Activated CD8-positive, alpha-beta T cell treated with anti-CD3 and anti-CD28 coated beads for 36 hours (primary cell): ENCODE measurements at regions not wholly inside any gene's neighbourhood (a gene's known extent, or its start where the extent isn't known, plus 50 kb on each side); places are given as distances from the start of the nearest gene placed in this dataset.

Experiments
- ATAC-seq: fragments of 200-7000 bp; cut with Tn5 transposase; one replicate; pipeline ENCODE4 v1.10.0; 2021; ENCODE audit warnings: mild to moderate bottlenecking, moderate library complexity
- CTCF ChIA-PET: fragments of 350-600 bp; sonication (Branson Sonifier 250); formaldehyde crosslinking; loops from one replicate; lab custom pipeline; 2021; ENCODE audit warnings: antibody characterized with exemption; lab: Charles Lee
- POLR2A ChIA-PET: fragments of 350-600 bp; sonication (Branson Sonifier 250); formaldehyde crosslinking; loops from one replicate; lab custom pipeline; 2021; ENCODE audit warnings: antibody characterized with exemption; lab: Charles Lee
- DNase-seq: peaks from one replicate; pipeline ENCODE4 v3.0.0-alpha.2; 2020
- H3K27ac Mint-ChIP-seq: one replicate; pipeline ENCODE4 v1.8.0; 2021; ENCODE audit warnings: mild to moderate bottlenecking, mixed read lengths
- H3K27me3 Mint-ChIP-seq: one replicate; pipeline ENCODE4 v1.8.0; 2021; ENCODE audit warnings: mixed read lengths
- H3K36me3 Mint-ChIP-seq: one replicate; pipeline ENCODE4 v1.8.0; 2021; ENCODE audit warnings: low read depth, mixed read lengths
- H3K4me1 Mint-ChIP-seq: one replicate; pipeline ENCODE4 v1.8.0; 2021; ENCODE audit warnings: low read depth, mixed read lengths
- H3K4me3 Mint-ChIP-seq: one replicate; pipeline ENCODE4 v1.8.0; 2021; ENCODE audit warnings: mild to moderate bottlenecking, moderate library complexity, mixed read lengths
- H3K9me3 Mint-ChIP-seq: one replicate; pipeline ENCODE4 v1.8.0; 2021; ENCODE audit warnings: mixed read lengths
- intact Hi-C: fragments of 100-400 bp; cut with micrococcal nuclease; formaldehyde crosslinking; loops from one replicate; pipeline ENCODE4 v1.10.0; 2022
- TF ChIP-seq, protein P1 (sequence below): fragments of 200-600 bp; IDR thresholded peaks from one replicate; pipeline ENCODE4 v1.8.0; 2022; ENCODE audit warnings: antibody characterized with exemption, mild to moderate bottlenecking

DNA sequence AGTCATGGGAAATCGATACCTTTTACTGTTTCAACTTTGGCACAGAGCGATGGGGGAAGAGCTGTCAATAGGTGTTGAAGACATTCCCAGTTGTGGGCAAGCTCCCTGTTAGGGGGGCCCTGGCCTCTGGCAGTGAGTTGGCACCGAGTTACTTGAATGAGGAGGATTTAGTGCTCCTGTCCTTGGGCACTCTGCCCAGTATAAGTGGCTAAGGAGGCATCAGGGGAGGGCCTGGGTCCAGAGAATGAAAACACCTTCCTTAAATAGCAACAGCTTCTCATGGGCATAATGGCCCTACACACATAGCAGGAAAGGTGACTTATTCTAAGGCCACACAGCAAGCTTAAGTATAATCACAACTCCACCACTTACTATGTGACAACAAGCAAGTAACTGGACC, 664.4 kb downstream of the PTPRU start:
- ATAC-seq, result no peak
- Mint-ChIP-seq H3K27ac (no peak overlapping the region), H3K4me1 (no peaks in the 10 kb centered on the region), H3K27me3 (peaks cover 12% of the 10 kb centered on the region), H3K9me3 (no peaks in the 10 kb centered on the region), H3K4me3 (no peak overlapping the region), H3K36me3 (no peaks in the 10 kb centered on the region)
- no peak for DNase-seq
- intact Hi-C loops, result no loop called here
- CTCF ChIA-PET, result no interaction called here
- TF ChIP-seq, protein P1, sequence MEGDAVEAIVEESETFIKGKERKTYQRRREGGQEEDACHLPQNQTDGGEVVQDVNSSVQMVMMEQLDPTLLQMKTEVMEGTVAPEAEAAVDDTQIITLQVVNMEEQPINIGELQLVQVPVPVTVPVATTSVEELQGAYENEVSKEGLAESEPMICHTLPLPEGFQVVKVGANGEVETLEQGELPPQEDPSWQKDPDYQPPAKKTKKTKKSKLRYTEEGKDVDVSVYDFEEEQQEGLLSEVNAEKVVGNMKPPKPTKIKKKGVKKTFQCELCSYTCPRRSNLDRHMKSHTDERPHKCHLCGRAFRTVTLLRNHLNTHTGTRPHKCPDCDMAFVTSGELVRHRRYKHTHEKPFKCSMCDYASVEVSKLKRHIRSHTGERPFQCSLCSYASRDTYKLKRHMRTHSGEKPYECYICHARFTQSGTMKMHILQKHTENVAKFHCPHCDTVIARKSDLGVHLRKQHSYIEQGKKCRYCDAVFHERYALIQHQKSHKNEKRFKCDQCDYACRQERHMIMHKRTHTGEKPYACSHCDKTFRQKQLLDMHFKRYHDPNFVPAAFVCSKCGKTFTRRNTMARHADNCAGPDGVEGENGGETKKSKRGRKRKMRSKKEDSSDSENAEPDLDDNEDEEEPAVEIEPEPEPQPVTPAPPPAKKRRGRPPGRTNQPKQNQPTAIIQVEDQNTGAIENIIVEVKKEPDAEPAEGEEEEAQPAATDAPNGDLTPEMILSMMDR, result no peak
- POLR2A ChIA-PET, result no interaction called here

DNA sequence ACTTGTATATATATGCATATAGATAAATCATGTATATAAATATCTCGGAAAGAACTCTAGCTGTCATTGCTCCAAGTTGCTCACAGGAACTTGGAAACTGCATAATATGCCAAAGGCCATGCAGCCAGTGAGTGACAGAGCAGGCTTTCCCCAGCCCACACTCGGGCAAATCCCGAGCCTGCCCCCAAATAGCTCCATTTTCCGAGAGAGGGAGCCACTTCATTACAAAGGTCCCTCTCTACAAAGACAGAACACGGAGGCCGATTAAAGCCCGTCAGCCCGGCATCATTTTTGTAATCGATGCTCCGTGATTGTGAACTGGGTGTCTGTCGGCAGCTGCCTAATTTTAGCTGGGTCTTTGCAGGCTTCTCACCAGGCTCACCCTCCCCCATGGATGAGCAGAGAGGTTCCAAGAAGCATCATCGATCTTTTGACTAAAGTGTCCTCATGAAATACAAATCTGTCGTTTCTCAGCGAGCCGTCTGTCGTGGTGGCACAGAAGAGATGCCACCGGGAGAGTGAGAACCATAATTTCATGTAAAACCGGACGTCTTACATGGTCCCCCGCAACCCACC, 663.9 kb downstream of the PTPRU start:
- intact Hi-C loops, result no loop called here
- Mint-ChIP-seq H3K36me3 (no peaks in the 10 kb centered on the region), H3K27me3 (peaks cover 17% of the 10 kb centered on the region), H3K4me1 (no peaks in the 10 kb centered on the region), H3K4me3 (no peak overlapping the region), H3K27ac (no peak overlapping the region), H3K9me3 (no peaks in the 10 kb centered on the region)
- DNase-seq, result no peak
- TF ChIP-seq, protein P1, result no peak
- no peak for ATAC-seq
- ChIA-PET POLR2A (no interaction called here), CTCF (no interaction called here)

DNA sequence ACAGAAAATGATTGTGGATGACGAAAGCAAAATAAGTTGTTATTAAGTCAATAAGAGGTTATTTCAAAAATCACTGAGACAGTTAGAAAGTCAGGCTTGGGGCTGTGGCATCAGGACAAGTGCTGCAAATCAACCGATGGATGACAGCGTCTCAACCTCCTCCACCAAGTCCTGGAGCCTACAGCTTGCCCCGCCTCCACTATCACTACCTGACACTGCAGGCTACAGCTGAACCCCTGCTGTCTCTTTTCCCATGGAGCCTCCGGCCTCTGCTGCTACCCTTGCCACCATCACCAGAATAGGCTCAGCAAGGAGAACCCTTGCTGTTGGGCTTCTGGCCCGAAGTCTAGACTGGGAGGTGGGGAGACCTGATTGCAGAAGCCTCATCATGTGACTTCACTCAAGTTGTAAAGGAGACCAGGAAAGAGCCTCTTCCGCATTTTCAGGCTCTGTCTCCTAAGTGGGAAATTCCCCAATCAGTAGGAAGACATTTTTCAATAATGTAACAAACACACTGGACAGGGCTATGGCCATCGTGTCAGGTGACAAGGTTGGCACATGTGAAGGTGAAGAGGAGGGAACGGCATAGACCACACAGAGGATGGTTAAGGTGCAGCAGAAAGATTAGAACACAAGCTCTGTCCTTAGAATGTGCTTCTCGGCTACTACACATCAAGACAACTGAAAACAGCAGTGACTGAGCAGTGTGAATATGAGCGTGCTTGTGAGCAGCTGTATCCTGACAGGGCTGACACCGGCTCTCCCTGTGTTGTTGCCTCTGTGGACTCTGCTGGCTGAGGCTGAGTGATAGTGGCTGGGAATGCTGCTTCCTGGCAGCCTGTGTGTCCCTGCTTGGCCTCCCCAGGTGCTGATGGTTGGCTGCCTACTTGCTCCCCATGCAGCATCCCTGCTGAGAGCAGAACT, 660.7 kb downstream of the PTPRU start:
- intact Hi-C loops, result no loop called here
- TF ChIP-seq, protein P1, result no peak
- Mint-ChIP-seq H3K9me3 (no peaks in the 10 kb centered on the region), H3K27me3 (peaks cover 22% of the 10 kb centered on the region), H3K27ac (no peak overlapping the region), H3K4me1 (no peaks in the 10 kb centered on the region), H3K4me3 (no peak overlapping the region), H3K36me3 (no peaks in the 10 kb centered on the region)
- CTCF ChIA-PET, result no interaction called here
- DNase-seq (no peak), ATAC-seq (no peak)
- POLR2A ChIA-PET, result no interaction called here

DNA sequence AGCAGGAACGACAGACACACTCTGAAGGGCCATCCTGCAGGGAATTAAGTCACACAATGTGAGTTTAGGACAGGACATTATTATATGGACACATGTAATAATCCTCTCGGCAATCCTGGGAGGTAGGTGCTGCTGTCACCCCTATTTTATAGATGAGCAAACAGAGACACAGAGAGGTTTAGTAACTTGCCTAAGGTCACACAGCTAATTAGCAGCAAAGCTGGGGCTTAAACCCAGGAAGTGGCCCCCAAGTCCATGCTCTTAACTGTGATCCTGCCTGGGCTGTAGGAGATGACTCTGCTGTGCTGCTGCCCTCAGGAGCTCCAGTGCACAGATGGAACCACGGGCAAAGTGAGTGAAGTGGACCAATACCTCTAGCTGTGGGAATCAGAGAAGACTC, 660.0 kb downstream of the PTPRU start:
- intact Hi-C loops, result no loop called here
- no peaks in the 10 kb centered on the region for H3K9me3 Mint-ChIP-seq
- DNase-seq (no peak), ATAC-seq (no peak)
- CTCF ChIA-PET, result no interaction called here
- POLR2A ChIA-PET, result no interaction called here
- TF ChIP-seq, protein P1, result no peak
- peaks cover 20% of the 10 kb centered on the region for H3K27me3 Mint-ChIP-seq
- no peak overlapping the region for H3K27ac Mint-ChIP-seq
- no peaks in the 10 kb centered on the region for H3K36me3 Mint-ChIP-seq
- H3K4me1 Mint-ChIP-seq, result no peaks in the 10 kb centered on the region
- no peak overlapping the region for H3K4me3 Mint-ChIP-seq

DNA sequence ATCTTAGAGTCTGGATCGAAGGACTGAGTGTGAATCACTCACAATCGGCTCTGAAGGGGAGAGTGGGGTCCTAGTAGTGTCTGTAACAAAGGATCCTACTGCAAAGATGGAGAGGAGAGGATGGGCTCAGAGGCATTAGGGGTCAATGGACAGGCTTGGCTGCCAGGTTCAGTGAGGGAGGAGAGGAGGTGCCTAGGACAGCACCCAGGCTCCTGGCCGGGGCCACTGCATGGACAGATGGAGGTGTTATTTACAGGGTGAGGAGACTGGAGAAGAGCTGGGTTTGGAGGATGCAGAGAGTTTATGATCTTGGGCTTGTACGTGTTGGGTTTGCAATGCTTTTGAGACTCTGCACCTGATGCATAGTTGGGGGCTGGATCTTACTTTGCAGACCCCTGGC, 658.9 kb downstream of the PTPRU start:
- ChIA-PET CTCF (no interaction called here), POLR2A (no interaction called here)
- DNase-seq, result no peak
- H3K9me3 Mint-ChIP-seq, result no peaks in the 10 kb centered on the region
- H3K4me1 Mint-ChIP-seq, result no peaks in the 10 kb centered on the region
- H3K4me3 Mint-ChIP-seq, result no peak overlapping the region
- no peak for ATAC-seq
- intact Hi-C loops, result no loop called here
- H3K36me3 Mint-ChIP-seq, result no peaks in the 10 kb centered on the region
- peaks cover 18% of the 10 kb centered on the region for H3K27me3 Mint-ChIP-seq
- TF ChIP-seq, protein P1, result no peak
- H3K27ac Mint-ChIP-seq, result no peak overlapping the region
